NCI-H128 (cell line): ENCODE measurements at regions not wholly inside any gene's neighbourhood (a gene's known extent, or its start where the extent isn't known, plus 50 kb on each side); places are given as distances from the start of the nearest gene placed in this dataset.

ENCODE experiments used
- DNase-seq: peaks from one replicate; lab custom pipeline; 2025; ENCODE audit not compliant: unreplicated experiment; lab: John Stamatoyannopoulos, UW

DNA sequence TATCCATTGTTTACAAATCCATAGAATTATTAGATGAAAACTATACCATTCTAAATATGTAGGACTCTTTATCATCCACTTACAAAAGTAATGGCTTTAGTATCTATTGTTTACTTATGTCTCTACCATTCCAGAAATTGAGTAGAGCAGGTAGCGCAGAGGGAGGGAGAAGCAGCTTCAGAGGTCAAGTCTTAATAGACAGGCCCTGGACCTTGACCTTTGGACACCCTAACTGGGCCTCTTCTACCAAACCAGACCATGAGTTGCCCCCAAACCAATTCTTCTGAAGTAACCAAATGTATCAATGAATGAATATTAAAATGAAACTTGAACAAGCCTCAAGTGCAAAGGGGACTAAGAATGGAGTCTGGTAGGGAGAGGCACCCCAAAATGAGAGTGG is 124.9 kb upstream of the ANKRD55 start:
- no peak for DNase-seq

DNA sequence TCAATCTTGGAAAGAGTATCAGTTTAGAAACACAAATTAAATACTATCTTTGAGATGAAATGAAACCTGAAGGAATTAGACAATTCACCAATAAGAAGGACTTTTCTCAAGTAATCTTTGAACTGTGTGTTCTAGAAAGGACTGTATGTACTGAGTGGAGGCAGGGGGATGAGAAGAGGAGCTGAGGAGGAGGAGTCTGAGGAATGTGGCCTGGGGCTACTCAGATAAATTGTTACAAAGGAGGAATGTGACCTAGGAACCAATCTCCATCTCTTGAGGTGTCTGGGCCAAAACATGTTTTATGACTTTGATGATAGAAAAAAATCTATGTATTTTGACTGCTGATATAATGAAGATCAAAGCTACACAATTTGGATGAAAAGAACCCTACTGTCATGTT is 124.3 kb upstream of the ANKRD55 start:
- no peak for DNase-seq

DNA sequence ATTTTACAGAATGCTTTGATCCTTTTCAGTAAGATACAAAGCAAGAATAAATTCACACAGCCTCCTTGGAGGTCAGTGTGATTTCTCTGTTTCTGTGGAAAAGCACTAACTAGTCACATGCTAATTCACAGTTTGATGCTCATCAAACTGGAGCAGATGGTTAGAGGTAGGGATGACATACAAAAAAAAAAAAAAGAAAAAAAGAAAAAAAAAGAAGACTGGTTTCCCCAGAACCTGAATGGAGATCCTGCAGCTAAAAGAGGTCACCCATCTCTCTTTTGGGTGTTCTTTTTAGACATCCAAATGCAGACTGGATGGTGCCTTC is 123.7 kb upstream of the ANKRD55 start:
- no peak for DNase-seq

DNA sequence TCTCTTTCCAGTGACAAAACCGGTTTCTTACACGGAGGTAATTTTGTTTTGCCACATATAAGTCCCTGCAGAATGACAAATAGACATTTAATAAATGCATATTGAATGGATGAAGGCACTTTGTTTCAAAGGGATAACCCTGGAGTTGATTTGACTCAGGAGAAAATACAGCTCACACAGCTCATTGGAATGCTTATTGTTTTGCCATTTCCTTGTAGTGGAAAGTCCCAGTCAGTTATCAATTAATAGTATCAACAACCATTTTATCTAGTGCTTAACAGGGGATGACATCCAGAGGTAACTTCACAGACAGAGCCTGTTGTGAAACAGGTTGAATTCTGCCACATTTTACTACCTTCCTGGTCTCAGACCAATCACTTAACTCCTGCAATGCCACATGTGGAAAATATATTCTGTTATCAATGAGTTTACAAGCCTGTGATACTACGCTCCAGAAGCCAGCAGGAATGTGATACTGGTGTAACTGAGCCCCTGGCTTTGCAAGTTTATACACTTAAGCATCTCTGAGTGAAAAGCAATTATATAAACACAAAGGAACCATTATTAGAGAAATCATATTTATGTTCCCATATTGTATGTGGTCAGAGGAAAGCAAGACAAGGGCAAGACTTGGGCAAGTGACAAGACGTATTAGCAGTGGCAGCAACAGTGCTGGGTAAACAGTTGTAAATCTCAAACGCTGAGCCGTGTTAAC is 123.1 kb upstream of the ANKRD55 start:
- no peak for DNase-seq

DNA sequence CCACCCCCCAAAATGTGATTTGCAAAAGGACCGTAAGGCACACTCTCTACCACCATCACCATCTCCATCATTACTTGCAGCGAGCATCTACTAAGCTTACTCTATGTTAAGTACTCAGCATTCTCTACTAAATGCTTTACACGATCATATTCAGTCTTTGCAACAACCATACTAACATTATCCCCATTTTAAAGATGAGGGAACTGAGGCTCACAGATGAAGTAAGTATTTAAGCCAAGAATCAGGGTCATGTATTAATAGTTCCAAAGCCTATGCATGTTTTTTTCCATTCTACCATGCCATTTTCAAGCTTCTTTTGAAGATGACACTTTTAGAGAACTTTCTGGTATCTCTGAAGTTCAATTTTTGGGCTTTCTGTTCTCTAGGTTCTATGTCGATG is 121.7 kb upstream of the ANKRD55 start:
- DNase-seq = no peak

DNA sequence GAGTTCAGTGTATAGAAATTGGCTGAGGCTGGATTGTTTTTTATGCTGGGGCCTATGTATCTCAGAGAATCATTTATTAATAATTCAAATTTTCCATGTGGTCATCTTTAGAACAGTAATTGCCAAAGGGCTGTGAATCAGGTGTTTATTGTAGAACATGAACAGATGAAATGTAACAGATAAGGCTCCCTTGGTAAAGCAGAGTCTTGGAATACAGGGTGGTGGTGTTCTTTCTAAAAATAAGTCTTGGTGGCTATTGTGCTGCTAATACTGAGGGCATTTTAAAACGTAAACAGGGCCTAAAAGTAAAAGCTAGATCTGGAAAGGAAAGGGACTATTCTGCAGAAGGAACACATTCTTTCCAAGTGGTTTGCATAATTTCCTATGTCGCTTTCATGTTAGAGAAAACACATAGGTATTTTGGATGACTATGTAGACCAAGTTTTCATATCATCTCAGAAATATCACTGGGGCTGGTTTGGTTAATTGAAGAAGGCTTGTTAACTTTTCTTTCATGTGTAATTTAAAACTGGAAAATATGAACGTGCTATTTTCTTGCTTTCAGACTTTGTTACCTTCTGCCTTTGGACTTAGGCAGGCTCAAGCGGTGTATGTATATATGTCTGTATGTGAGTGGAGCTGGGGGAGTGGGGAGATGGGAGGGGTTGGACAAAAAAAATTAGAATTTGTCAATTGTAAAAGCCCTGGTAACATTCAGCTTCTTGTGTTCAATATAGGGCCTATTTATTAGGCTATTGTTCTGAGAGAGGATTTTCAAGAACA is 119.9 kb upstream of the ANKRD55 start:
- DNase-seq = no peak

DNA sequence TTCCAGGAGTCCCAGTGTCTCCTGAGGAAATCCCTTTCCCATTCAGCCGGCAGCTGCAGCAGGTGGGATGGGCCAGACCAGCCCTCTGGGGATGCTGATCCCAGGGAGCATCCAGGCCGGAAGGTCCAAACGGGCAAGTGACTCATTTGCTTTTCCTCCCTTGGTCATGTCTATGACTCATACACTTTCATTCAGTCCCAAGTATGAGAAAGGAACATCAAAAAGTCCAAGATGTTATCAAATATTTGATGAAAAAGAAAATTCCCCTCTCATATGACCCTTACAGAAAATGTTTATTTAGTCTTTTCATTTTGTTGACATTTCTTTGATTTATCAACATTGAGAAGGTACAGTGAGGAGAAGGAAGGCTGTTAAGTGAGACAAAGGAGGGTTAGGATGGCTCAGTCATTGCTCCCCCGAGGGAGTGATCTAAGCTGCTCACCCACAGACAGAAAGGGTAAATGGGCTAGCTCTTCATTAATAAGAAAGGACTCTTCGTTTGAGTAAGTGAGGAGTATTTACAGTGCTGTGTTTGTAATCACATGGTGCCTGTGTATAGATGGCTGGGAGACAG is 117.6 kb upstream of the ANKRD55 start:
- no peak for DNase-seq

DNA sequence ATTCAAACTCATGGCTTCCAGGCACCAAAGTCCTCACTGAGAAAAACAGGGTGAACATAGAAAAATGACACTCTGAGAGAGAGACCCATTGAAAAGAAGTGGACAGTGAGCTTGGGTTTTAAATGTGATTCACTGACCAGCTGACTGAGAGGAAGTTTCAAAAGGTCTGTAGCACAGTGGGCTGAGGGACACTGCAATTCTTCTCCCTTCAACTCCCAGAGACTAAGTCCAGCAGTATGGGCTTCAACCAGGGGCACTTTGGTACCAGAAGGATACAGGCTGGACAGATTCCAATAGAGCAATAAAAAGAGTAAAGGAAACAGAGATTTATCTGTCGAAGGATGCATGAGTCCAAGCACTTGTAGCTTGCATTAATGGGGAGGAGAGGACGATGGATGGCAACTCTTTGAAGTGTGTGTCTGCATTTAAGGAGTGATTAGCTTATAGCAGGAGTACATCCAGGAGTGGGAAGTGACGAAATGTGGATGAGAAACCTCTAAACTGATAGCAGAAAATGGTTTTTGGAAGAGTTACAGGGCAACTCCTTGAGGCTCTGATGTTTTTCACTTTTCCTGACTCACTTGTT is 117.0 kb upstream of the ANKRD55 start:
- no peak for DNase-seq

DNA sequence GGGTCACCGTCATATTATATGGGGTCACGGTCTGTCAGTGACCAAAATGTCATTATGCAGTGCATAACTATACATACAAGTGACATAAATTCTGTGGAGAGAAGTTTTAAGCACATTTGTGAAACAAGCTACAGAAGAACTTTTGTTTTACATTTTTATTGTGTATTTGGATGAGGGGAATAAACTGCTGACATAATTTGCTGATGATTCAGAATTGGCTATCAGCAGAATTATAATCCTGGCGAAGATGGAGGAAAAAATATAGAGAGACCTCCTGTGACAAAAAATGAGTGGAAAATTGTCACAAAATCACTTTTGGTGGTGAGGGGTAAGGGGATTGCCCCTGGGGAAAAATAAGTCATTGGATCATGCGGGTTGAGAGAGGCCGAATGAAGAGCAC is 116.3 kb upstream of the ANKRD55 start:
- no peak for DNase-seq

DNA sequence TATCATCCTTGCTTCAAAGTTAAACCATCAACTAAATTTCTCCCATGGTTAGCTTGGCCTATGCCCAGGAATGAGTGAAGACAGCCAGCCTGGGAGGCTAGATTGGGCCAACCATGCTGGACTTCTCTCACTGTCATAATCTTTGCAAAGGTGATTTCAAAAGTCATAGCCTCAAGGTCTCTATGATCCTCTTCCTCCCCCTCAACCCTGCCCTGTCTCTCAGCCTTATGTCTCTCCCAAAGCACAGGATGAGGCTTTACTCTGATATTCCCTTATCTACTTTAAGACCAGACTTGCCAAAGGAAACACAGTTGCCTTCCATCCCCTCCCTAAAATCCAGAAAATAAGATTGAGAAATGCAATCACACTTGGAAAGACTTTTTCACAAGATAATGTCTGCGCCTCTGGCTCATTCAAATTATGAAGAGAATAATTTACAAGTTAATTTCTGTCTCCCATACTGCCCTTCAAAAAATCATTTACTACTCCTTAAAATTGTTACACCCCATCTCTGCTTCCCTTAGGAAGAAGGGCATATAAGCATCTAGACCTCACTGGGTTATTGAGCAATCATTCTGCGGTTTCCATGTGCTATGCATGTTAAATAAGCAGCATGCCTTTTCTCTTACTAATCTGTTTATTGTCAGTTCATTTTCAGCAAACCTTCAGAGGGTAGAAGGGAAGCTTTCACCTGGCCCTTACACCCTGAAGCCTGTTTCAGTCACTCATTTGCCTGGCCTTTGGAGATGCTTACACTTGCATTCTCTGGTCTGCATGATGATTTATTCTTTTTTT is 113.8 kb upstream of the ANKRD55 start:
- DNase-seq = no peak

DNA sequence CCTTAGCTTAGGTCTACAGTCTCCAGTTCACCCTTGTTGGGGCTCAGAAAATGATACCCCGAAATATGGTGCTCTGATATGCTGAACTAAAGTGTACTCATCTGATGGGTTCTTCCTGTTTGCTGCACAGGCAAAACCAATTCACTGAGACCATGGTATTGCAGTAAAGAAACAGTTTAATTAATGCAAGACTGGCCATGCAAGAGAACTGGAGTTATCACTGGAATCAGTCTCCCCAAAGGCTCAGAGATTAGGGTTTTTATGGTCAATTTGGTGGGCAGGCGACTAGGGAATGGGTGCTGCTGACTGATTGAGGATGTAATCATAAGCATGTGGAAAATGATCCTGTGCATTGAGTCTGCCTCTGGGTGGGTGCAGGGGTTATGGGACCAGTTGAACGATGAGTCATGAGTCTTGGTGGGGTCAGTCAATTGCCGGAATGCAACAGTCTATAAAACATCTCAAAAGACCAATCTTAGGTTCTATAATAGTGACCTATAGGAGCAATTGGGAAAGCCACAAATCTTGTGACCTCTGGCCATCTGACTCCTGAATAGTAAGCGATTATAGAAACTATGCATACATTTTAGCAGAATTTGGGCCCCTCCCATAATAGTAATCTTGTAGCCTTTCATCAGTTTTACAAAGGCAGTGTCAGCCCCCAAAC is 113.0 kb upstream of the ANKRD55 start:
- no peak for DNase-seq

DNA sequence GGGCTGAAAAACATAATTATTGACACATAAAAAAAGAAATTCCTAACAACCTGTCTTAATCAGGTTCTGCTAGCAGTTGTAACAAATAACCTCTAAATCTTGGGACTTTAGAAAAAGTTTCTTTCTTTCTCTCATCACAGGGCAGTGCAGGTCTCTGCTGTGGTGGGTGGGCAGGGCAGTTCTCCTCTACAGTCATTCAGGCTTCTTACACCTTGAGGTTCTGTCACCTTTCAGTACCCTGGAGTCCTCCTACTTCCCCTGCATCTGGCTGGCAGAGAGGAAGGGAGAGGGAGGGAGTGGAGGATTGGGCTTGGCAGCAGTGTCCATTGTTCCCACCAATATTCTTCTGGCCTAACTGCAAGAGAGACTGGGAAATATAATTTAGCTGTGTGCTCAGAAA is 112.2 kb upstream of the ANKRD55 start:
- no peak for DNase-seq

DNA sequence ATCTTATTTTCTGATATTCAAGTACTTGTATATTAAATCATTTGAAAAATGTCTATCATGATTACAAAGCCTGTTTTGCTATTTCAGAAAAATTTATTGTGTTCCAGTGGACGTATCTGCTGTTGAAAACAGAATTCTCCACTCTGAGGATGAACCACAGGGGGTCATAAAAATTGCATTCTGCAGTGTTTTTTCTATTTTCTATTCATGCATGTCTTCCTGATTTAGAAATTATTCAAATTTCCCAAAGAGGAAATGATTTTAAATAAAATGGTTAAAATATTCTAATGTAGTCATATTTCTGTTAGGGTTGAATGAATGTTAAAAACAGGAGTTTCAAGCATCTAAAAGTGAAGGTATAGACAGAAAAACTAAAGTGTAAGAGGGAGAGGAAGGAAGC is 111.5 kb upstream of the ANKRD55 start:
- DNase-seq = no peak

DNA sequence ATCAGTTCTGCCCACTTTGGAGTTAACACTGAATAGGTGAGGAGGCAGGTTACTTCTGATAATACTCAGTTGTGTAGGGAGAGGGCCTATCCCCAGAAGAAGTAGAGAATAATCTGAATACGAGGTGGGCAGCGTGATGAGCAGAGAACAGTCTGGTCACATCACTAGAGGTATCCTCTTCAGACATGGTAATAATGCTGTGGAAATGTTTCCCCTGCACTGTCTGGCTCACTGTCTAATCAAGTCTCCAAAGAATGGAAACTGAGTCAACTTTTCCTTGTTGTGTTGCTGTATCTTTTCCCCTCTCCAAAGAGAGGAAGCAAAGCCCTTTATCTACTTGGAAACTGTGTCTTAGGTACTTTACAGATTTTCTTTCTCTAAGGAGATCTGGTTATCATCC is 110.9 kb upstream of the ANKRD55 start:
- no peak for DNase-seq

DNA sequence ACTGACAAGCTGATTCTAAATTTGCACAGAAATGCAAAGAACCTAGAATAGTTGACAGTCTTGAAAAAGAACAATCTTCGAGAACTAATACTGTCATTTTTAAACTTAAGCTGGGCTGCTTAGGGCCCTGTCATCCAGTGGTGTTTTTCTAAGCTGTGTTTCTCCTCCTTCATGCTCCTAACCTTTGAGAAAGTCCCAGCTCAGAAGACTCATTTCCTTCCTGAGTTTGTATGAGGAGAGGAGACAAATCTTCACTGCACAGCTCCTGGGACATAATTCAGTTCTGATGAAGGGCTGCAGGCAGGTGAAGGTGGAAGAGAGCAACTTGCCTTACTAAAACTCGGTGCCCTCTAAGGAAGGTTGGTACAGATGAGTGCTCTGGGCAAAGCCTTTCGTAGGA is 109.5 kb upstream of the ANKRD55 start:
- DNase-seq = no peak

DNA sequence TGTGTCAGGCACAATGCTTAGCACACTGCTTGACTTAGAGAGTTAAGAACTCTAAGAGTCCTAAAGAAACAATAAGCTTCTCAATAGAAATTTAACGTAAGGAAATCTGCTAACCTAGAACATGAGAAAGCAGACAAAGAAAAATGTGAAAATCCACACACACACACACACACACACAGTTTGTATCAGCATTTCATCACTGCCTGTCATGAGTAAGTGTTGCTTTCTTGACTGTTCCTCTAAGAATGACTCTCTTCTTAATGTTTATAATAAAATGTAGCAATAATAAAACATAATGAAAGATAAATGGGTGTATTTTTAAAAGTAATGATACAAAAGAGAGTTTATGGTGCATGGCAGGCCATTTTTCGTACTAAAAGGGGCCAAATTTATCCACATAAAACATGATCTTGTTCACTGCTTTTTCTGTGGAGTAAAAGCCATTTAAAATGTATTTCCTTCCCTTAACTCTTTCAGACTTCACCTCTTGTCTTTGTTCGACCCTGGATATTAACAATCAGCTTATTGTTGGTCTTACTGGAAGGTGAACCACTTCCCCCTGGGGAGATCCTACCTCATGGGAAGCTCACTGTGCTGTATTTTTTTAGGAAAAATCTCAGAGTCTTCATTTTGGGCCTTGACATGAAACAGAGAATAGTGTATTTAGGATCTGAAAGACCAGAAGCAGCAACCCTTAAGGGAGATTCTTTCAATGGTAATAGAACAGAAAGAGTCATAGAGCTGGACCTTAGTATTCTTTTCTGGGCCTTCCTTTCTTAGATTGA is 107.3 kb upstream of the ANKRD55 start:
- DNase-seq = no peak

DNA sequence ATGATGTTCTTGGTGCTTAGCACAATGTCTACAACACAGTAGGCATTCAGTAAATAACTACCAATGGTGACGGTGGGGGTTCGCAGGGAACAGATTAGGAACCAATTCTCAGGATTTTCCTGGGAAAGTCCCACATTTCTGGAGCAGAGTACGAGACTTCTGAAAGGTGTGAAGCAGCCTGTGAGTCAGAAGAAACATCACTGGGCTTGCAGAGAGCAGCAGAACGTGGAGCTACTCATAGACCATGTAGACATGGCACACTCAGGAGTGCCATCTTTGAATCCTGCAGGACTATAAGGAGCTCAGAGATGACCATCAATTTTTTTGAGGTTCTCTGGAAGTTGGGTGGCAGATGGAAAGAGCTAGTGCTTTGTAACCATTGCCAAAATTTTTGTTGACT is 106.6 kb upstream of the ANKRD55 start:
- DNase-seq = no peak

DNA sequence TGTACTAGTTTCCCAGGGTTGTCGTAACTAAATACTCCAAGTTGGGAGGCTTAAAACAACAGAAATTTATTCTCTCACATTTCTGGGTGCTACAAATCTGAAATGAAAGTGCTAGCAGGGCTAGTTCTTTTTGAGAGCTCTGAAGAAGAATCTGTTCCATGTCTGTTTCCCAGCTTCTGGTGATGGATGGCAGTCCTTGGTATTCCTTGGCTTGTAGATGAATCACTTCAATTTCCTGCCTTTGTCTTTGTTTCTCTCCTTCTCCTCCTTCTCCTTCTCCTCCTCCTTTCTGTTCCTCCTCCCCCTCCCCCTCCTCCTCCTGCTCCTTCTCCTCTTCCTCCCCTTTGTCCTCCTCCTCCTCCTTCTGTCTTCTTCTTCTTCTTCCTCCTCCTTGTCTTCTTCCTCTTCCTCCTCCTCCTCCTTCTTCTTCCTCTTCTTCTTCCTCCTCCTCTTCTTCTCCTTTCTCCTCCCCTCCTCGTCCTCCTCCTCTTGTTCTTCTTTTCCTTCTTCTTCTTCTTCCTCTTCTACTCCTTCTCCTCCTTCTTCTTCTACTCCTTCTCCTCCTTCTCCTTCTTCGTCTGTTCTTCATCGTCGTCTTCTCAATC is 104.7 kb upstream of the ANKRD55 start:
- no peak for DNase-seq

DNA sequence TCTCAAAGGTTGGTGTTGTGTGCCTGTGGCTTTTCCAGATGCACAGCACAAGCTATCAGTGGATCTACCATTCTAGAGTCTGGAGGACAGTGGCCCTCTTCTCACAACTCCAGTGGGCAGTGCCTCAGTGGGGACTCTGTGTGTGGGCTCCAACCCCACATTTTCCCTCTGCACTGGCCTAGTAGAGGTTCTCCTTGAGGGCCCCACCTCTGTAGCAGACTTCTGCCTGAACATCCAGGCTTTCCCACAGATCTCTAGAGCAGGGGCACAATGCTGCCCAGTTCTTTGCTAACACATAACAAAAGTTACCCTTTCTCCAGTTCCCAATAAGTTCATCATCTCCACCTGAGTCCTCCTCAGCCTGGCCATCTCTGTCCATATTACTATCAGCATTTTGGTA is 102.1 kb upstream of the ANKRD55 start:
- no peak for DNase-seq

DNA sequence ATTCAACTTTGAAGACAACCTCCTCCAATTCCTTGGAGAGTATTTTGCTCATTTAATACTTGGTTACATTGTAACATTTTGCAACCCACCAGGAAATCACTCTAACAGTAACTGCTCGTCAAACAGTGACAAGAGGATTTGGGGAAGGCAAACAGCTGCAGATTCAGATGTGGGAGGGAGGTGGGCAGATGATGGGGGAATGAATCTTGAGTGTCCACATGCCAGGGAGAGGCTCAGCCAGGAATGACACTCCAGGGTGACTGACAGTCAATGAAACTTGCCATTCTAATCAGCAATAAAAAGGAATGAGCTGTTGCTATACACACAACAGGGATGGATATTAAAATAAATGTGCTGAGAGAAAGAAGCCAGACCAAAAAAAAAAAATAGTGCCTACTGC is 97.7 kb upstream of the ANKRD55 start:
- DNase-seq = no peak
